Keratinocyte (primary cell): ENCODE measurements at regions not wholly inside any gene's neighbourhood (a gene's known extent, or its start where the extent isn't known, plus 50 kb on each side); places are given as distances from the start of the nearest gene placed in this dataset.

Experiments
- DNase-seq: peaks from one replicate; pipeline ENCODE4 v3.0.0-alpha.2; 2011; ENCODE audit warnings: low read depth, missing footprints, low spot score
- FAIRE-seq: peaks from 2 replicates; lab custom pipeline; 2011; peaks lifted over from hg19 to GRCh38; lab: Jason Lieb, UNC
- H2AFZ ChIP-seq: 2 replicates; pipeline ENCODE4 v1.6.0; 2012; ENCODE audit warnings: low read length, control low read depth, inconsistent platforms; ENCODE audit not compliant: control insufficient read depth
- H3K27ac ChIP-seq: 2 replicates; pipeline ENCODE4 v1.5.1; 2011; ENCODE audit warnings: low read length; ENCODE audit not compliant: control insufficient read depth, insufficient read depth
- H3K27me3 ChIP-seq: 3 replicates; pipeline ENCODE4 v1.6.0; 2011; ENCODE audit warnings: low read length; ENCODE audit not compliant: control insufficient read depth, insufficient read depth; ENCODE audit errors: extremely low read depth
- H3K36me3 ChIP-seq, 2 experiments: 2 replicates in 1 of 2; 3 replicates in 1 of 2; pipeline ENCODE4 v1.5.1; 2011; ENCODE audit warnings: low read length in 2 of 2, mild to moderate bottlenecking in 1 of 2; ENCODE audit not compliant: control insufficient read depth in 2 of 2, insufficient read depth in 2 of 2; ENCODE audit errors: extremely low read depth in 1 of 2
- H3K4me1 ChIP-seq: 3 replicates; pipeline ENCODE4 v1.5.1; 2011; ENCODE audit warnings: low read length; ENCODE audit not compliant: control insufficient read depth, insufficient read depth; ENCODE audit errors: extremely low read depth
- H3K4me2 ChIP-seq: 3 replicates; pipeline ENCODE4 v1.6.0; 2011; ENCODE audit warnings: low read depth, low read length; ENCODE audit not compliant: control insufficient read depth, insufficient read depth; ENCODE audit errors: extremely low read depth
- H3K4me3 ChIP-seq, 3 experiments: fragments of 200-600 bp in 1 of 3; sonication (generic) in 1 of 3; 2 replicates in 2 of 3; 3 replicates in 1 of 3; pipeline ENCODE4 v1.5.1; 2011 to 2016; ENCODE audit warnings: low read length in 3 of 3, mild to moderate bottlenecking in 3 of 3, control low read depth in 2 of 3, inconsistent platforms in 1 of 3, low read depth in 1 of 3, mixed read lengths in 1 of 3, mixed run types in 1 of 3, moderate library complexity in 1 of 3; ENCODE audit not compliant: control insufficient read depth in 2 of 3, insufficient read depth in 2 of 3; ENCODE audit errors: extremely low read depth in 1 of 3
- H3K79me2 ChIP-seq: 2 replicates; pipeline ENCODE4 v1.6.0; 2012; ENCODE audit warnings: low read length; ENCODE audit not compliant: control insufficient read depth, insufficient read depth
- H3K9ac ChIP-seq: 3 replicates; pipeline ENCODE4 v1.6.0; 2011; ENCODE audit warnings: low read length; ENCODE audit not compliant: control insufficient read depth, insufficient read depth; ENCODE audit errors: extremely low read depth
- H3K9me1 ChIP-seq: 3 replicates; pipeline ENCODE4 v1.6.0; 2011; ENCODE audit warnings: low read length; ENCODE audit not compliant: control insufficient read depth, insufficient read depth; ENCODE audit errors: extremely low read depth
- H3K9me3 ChIP-seq: 2 replicates; pipeline ENCODE4 v1.5.1; 2012; ENCODE audit warnings: low read depth, low read length; ENCODE audit not compliant: control insufficient read depth
- H4K20me1 ChIP-seq: 3 replicates; pipeline ENCODE4 v1.6.0; 2011; ENCODE audit warnings: low read length; ENCODE audit not compliant: control insufficient read depth, insufficient read depth; ENCODE audit errors: extremely low read depth
- EZH2 ChIP-seq: IDR thresholded peaks from one replicate; pipeline ENCODE4 v1.6.1; 2012; ENCODE audit warnings: inconsistent platforms, mild to moderate bottlenecking, low read length, moderate library complexity
- dilution Hi-C: fragments of 300-500 bp; cut with MboI; formaldehyde crosslinking; loops from one replicate; pipeline ENCODE4 v1.7.0; 2020; ENCODE audit warnings: low sequenced_read_pairs; ENCODE audit not compliant: extremely low pct_ligation_motif_present
- TF ChIP-seq, protein P1 (sequence below), 3 experiments: IDR thresholded peaks in 1 of 3; conservative IDR thresholded peaks in 1 of 3; optimal IDR thresholded peaks in 1 of 3; 2 replicates in 2 of 3; 3 replicates in 1 of 3; pipeline versions ENCODE3 to v1.5.1; 2011; ENCODE audit warnings: low read length in 3 of 3, mild to moderate bottlenecking in 3 of 3, moderate library complexity in 2 of 3, control low read depth in 1 of 3, inconsistent platforms in 1 of 3; ENCODE audit not compliant: insufficient read depth in 2 of 3; ENCODE audit errors: extremely low read depth in 1 of 3

DNA sequence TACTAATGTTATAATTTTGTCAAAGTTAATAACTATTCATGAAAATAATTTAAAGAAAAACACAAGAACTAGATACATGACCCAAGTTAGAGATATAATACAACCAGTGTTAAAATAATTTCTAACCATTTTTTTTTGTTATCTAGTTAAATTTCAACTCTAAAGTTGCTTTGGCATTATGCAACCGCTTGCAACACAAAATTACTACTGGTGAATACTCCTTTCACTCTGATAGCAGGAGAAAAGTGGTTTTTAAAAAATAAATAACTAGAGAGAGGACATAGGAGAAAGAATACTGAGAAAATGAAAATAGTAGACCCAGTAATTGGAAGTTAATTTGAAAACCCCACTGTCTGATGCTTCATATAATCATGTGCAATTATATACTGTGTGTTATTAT is 622.4 kb upstream of the GRIN3A start:
- no peaks in the 10 kb centered on the region for H3K9me3 ChIP-seq
- dilution Hi-C loops = no loop called here
- TF ChIP-seq EZH2 = no peak
- TF ChIP-seq, protein P1, sequence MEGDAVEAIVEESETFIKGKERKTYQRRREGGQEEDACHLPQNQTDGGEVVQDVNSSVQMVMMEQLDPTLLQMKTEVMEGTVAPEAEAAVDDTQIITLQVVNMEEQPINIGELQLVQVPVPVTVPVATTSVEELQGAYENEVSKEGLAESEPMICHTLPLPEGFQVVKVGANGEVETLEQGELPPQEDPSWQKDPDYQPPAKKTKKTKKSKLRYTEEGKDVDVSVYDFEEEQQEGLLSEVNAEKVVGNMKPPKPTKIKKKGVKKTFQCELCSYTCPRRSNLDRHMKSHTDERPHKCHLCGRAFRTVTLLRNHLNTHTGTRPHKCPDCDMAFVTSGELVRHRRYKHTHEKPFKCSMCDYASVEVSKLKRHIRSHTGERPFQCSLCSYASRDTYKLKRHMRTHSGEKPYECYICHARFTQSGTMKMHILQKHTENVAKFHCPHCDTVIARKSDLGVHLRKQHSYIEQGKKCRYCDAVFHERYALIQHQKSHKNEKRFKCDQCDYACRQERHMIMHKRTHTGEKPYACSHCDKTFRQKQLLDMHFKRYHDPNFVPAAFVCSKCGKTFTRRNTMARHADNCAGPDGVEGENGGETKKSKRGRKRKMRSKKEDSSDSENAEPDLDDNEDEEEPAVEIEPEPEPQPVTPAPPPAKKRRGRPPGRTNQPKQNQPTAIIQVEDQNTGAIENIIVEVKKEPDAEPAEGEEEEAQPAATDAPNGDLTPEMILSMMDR (optimal IDR thresholded peaks at IDR 0.05 in 1 of 3, IDR thresholded peaks at IDR 0.05 in 1 of 3, conservative IDR thresholded peaks at IDR 0.05 in 1 of 3; ENCODE audit: extremely low read depth in 1 of 3, insufficient read depth in 2 of 3, low read length in 3 of 3) = no peak
- no peaks in the 10 kb centered on the region for H3K9me1 ChIP-seq
- H3K27me3 ChIP-seq = no peaks in the 10 kb centered on the region
- FAIRE-seq (no peak), DNase-seq (no peak)
- no peaks in the 10 kb centered on the region for H3K36me3 ChIP-seq
- H4K20me1 ChIP-seq = no peaks in the 10 kb centered on the region
- H2AFZ ChIP-seq = no peak overlapping the region
- no peaks in the 10 kb centered on the region for H3K79me2 ChIP-seq
- H3K4me3 ChIP-seq = no peak overlapping the region
- H3K27ac ChIP-seq = no peak overlapping the region
- no peak overlapping the region for H3K9ac ChIP-seq
- no peak overlapping the region for H3K4me2 ChIP-seq
- H3K4me1 ChIP-seq = no peaks in the 10 kb centered on the region

DNA sequence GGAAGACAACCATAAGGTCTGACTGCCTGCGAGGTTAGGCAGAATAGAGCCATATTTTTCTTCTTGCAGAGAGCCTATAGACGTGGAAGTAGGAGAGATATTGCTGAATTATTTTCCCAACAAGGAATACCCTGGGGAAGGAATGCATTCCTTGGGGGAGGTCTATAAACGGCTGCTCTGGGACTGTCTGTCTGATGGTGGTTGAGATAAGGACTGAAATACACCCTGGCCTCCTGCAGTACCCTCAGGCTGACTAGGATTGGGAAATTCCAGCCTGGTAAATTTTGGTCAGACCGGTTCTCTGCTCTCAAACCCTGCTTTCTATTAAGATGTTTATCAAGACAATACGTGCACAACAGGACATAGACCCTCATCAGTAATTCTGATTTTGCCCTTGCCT is 617.5 kb upstream of the GRIN3A start:
- DNase-seq (no peak), FAIRE-seq (no peak)
- H3K9me3 ChIP-seq = no peaks in the 10 kb centered on the region
- no peak overlapping the region for H3K27ac ChIP-seq
- H3K9me1 ChIP-seq = no peaks in the 10 kb centered on the region
- dilution Hi-C loops = no loop called here
- H4K20me1 ChIP-seq = no peaks in the 10 kb centered on the region
- H2AFZ ChIP-seq = no peak overlapping the region
- no peaks in the 10 kb centered on the region for H3K79me2 ChIP-seq
- H3K9ac ChIP-seq = no peak overlapping the region
- H3K4me1 ChIP-seq = no peaks in the 10 kb centered on the region
- H3K4me3 ChIP-seq = no peak overlapping the region
- H3K27me3 ChIP-seq = no peaks in the 10 kb centered on the region
- no peaks in the 10 kb centered on the region for H3K36me3 ChIP-seq
- no peak for TF ChIP-seq EZH2
- TF ChIP-seq, protein P1 (optimal IDR thresholded peaks at IDR 0.05 in 1 of 3, IDR thresholded peaks at IDR 0.05 in 1 of 3, conservative IDR thresholded peaks at IDR 0.05 in 1 of 3; ENCODE audit: extremely low read depth in 1 of 3, insufficient read depth in 2 of 3, low read length in 3 of 3) = no peak
- H3K4me2 ChIP-seq = no peak overlapping the region
